Kidney epithelial cell (primary cell): ENCODE measurements at regions not wholly inside any gene's neighbourhood (a gene's known extent, or its start where the extent isn't known, plus 50 kb on each side); places are given as distances from the start of the nearest gene placed in this dataset.
"Not testable (repeated sequence)": the region's sequence is repeated elsewhere in the genome, so short reads cannot be mapped to it uniquely, and the experiment has no call there.

Source experiments
- DNase-seq: peaks from one replicate; pipeline ENCODE4 v3.0.0-alpha.2; 2010; ENCODE audit warnings: low read depth
- H3K27me3 ChIP-seq: 2 replicates; pipeline ENCODE4 v1.6.0; 2011; ENCODE audit warnings: low read length; ENCODE audit not compliant: control insufficient read depth, insufficient read depth
- H3K36me3 ChIP-seq: 2 replicates; pipeline ENCODE4 v1.5.1; 2011; ENCODE audit warnings: low read length; ENCODE audit not compliant: control insufficient read depth, insufficient read depth
- H3K4me3 ChIP-seq: 2 replicates; pipeline ENCODE4 v1.5.1; 2011; ENCODE audit warnings: low read depth, mild to moderate bottlenecking, control low read depth, low read length
- CTCF ChIP-seq: IDR thresholded peaks from 2 replicates; pipeline ENCODE4 v1.5.1; 2011; ENCODE audit warnings: mild to moderate bottlenecking, moderate library complexity, low read length, control low read depth, inconsistent platforms; ENCODE audit not compliant: insufficient read depth, poor library complexity, severe bottlenecking

GRCh38 chr6:140156131-140156530 is 781.7 kb upstream of the CITED2 start:
- H3K36me3 ChIP-seq, result no peaks in the 10 kb centered on the region
- no peak overlapping the region for H3K4me3 ChIP-seq
- no peaks in the 10 kb centered on the region for H3K27me3 ChIP-seq
- no peak for DNase-seq
- TF ChIP-seq CTCF, result no peak

GRCh38 chr6:140155451-140156126 is 781.1 kb upstream of the CITED2 start:
- DNase-seq, result no peak
- H3K27me3 ChIP-seq, result no peaks in the 10 kb centered on the region
- no peak for TF ChIP-seq CTCF
- H3K36me3 ChIP-seq, result no peaks in the 10 kb centered on the region
- H3K4me3 ChIP-seq, result no peak overlapping the region

GRCh38 chr6:140153703-140154102 is 779.3 kb upstream of the CITED2 start:
- no peak for DNase-seq
- Histone ChIP-seq H3K36me3 (no peaks in the 10 kb centered on the region), H3K27me3 (no peaks in the 10 kb centered on the region), H3K4me3 (no peak overlapping the region)
- TF ChIP-seq CTCF, result no peak

- H3K36me3 ChIP-seq, H3K27me3 ChIP-seq, H3K4me3 ChIP-seq, DNase-seq: not testable (repeated sequence)
Measured at GRCh38 chr6:140147825-140148814, 773.7 kb upstream of the CITED2 start.

- Histone ChIP-seq H3K36me3 (no peaks in the 10 kb centered on the region), H3K27me3 (no peaks in the 10 kb centered on the region), H3K4me3 (no peak overlapping the region)
- no peak for TF ChIP-seq CTCF
- no peak for DNase-seq
Measured at GRCh38 chr6:140140891-140141290, 766.4 kb upstream of the CITED2 start.

- Histone ChIP-seq H3K27me3 (no peaks in the 10 kb centered on the region), H3K4me3 (no peak overlapping the region), H3K36me3 (no peaks in the 10 kb centered on the region)
- TF ChIP-seq CTCF, result no peak
- DNase-seq, result no peak
Measured at GRCh38 chr6:140138311-140139010, 764.0 kb upstream of the CITED2 start.
